GM12874 (cell line): ENCODE measurements at regions not wholly inside any gene's neighbourhood (a gene's known extent, or its start where the extent isn't known, plus 50 kb on each side); places are given as distances from the start of the nearest gene placed in this dataset.

Experiments
- CTCF ChIP-seq: IDR thresholded peaks from 2 replicates; pipeline ENCODE4 v1.5.1; 2011; ENCODE audit warnings: low read depth, mild to moderate bottlenecking, control low read depth, low read length, moderate library complexity; ENCODE audit not compliant: insufficient read depth

GRCh38 chr15:88987934-88988671 is 74.9 kb upstream of the MFGE8 start:
- no peak for TF ChIP-seq CTCF

GRCh38 chr15:88989578-88989977 is 76.4 kb upstream of the MFGE8 start:
- TF ChIP-seq CTCF, result no peak

GRCh38 chr15:88990185-88990679 is 77.1 kb upstream of the MFGE8 start:
- no peak for TF ChIP-seq CTCF

- no peak for TF ChIP-seq CTCF
Observed at GRCh38 chr15:88992216-88992615, 79.0 kb upstream of the MFGE8 start.

GRCh38 chr15:88992912-88993376 is 79.8 kb upstream of the MFGE8 start:
- no peak for TF ChIP-seq CTCF

- no peak for TF ChIP-seq CTCF
Observed at GRCh38 chr15:88993662-88994061, 80.5 kb upstream of the MFGE8 start.

- no peak for TF ChIP-seq CTCF
Observed at GRCh38 chr15:88994286-88994685, 81.1 kb upstream of the MFGE8 start.
